Activated CD8-positive, alpha-beta T cell treated with anti-CD3 and anti-CD28 coated beads, Interleukin-2, amount 10 ng/mL, durations not matched to agents 7 days and 5 days (primary cell): ENCODE measurements at regions not wholly inside any gene's neighbourhood (a gene's known extent, or its start where the extent isn't known, plus 50 kb on each side); places are given as distances from the start of the nearest gene placed in this dataset.

Experiments
- ATAC-seq: fragments of 150-1000 bp; cut with Tn5 transposase; one replicate; pipeline ENCODE4 v1.10.0; 2021; ENCODE audit warnings: moderate library complexity
- CTCF ChIA-PET: fragments of 350-600 bp; sonication (Branson Sonifier 250); formaldehyde crosslinking; loops from one replicate; lab custom pipeline; 2021; ENCODE audit warnings: antibody characterized with exemption; lab: Charles Lee
- POLR2A ChIA-PET: fragments of 350-600 bp; sonication (Branson Sonifier 250); formaldehyde crosslinking; loops from one replicate; lab custom pipeline; 2021; ENCODE audit warnings: antibody characterized with exemption; lab: Charles Lee
- DNase-seq: peaks from one replicate; pipeline ENCODE4 v3.0.0-alpha.2; 2020
- H3K27ac Mint-ChIP-seq: one replicate; pipeline ENCODE4 v1.8.0; 2021; ENCODE audit warnings: mild to moderate bottlenecking, mixed read lengths
- H3K27me3 Mint-ChIP-seq: one replicate; pipeline ENCODE4 v1.8.0; 2021; ENCODE audit warnings: low read depth, mixed read lengths
- H3K36me3 Mint-ChIP-seq: one replicate; pipeline ENCODE4 v1.8.0; 2021; ENCODE audit warnings: low read depth, mixed read lengths
- H3K4me1 Mint-ChIP-seq: one replicate; pipeline ENCODE4 v1.8.0; 2021; ENCODE audit warnings: low read depth, mixed read lengths
- H3K4me3 Mint-ChIP-seq: one replicate; pipeline ENCODE4 v1.8.0; 2021; ENCODE audit warnings: mild to moderate bottlenecking, mixed read lengths
- H3K9me3 Mint-ChIP-seq: one replicate; pipeline ENCODE4 v1.8.0; 2022; ENCODE audit warnings: mixed read lengths; ENCODE audit not compliant: insufficient read depth

GRCh38 chr7:114832906-114833595 is 88.8 kb upstream of the MDFIC start:
- Mint-ChIP-seq H3K4me1 (peaks cover 3% of the 10 kb centered on the region), H3K9me3 (no peaks in the 10 kb centered on the region), H3K4me3 (no peak overlapping the region), H3K27ac (no peak overlapping the region), H3K36me3 (peaks cover 2% of the 10 kb centered on the region), H3K27me3 (no peaks in the 10 kb centered on the region)
- CTCF ChIA-PET: no interaction called here
- DNase-seq: no peak
- no peak for ATAC-seq
- POLR2A ChIA-PET: no interaction called here

GRCh38 chr7:114835303-114835702 is 86.6 kb upstream of the MDFIC start:
- Mint-ChIP-seq H3K4me1 (peaks cover 3% of the 10 kb centered on the region), H3K9me3 (no peaks in the 10 kb centered on the region), H3K36me3 (no peaks in the 10 kb centered on the region), H3K27me3 (no peaks in the 10 kb centered on the region), H3K4me3 (no peak overlapping the region), H3K27ac (no peak overlapping the region)
- ATAC-seq (no peak), DNase-seq (no peak)
- POLR2A ChIA-PET: no interaction called here
- CTCF ChIA-PET: no interaction called here

DNA sequence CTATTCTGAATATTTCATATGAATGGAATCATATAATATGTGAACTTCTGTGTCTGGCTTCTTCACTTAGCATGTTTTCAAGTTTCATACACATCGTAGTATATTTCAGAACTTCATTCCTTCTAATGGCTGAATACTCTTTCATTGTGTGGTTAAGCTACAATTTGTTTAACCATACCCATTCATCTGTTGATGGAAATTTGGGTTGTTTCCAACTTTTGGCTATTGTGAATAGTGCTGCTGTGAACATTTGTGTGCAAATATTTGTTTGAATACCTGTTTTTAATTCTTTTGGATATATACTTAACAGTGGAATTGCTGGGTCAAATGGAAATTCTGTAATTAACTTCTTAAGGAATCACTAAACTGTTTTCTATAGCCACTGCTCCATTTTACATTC is 86.0 kb upstream of the MDFIC start:
- POLR2A ChIA-PET: no interaction called here
- ATAC-seq (no peak), DNase-seq (no peak)
- Mint-ChIP-seq H3K27ac (no peak overlapping the region), H3K27me3 (no peaks in the 10 kb centered on the region), H3K4me1 (peaks cover 3% of the 10 kb centered on the region), H3K36me3 (no peaks in the 10 kb centered on the region), H3K4me3 (no peak overlapping the region), H3K9me3 (no peaks in the 10 kb centered on the region)
- CTCF ChIA-PET: no interaction called here

DNA sequence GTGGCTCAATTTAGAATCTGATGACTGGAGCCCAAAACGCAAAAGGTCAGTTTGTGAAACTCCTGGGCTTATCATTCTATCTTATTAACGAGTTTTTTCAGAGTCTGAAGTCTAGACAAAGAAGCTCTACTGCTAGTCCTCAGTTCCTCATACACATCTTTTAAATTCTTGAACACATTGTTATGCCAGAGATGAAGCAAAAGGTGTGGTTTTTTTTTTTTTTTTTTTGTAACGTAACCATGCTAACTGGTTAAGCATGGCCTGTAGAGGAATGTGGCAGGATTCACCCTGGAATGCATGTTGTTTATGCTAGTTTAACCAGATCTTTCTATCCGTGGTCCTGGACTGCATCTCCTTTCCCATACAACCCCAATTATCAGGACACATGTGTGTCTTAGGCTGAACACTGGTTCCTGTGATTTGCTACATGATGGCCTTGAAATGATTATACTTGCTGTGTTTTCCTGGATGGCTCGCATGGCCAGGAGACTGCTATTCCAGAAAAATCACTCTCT is 79.3 kb upstream of the MDFIC start:
- ChIA-PET POLR2A (no interaction called here), CTCF (no interaction called here)
- Mint-ChIP-seq H3K36me3 (no peaks in the 10 kb centered on the region), H3K27ac (no peak overlapping the region), H3K4me3 (no peak overlapping the region), H3K9me3 (no peaks in the 10 kb centered on the region), H3K4me1 (no peaks in the 10 kb centered on the region), H3K27me3 (no peaks in the 10 kb centered on the region)
- ATAC-seq: no peak
- DNase-seq: no peak

- ChIA-PET POLR2A (no interaction called here), CTCF (no interaction called here)
- Mint-ChIP-seq H3K4me1 (no peaks in the 10 kb centered on the region), H3K9me3 (no peaks in the 10 kb centered on the region), H3K27me3 (no peaks in the 10 kb centered on the region), H3K36me3 (no peaks in the 10 kb centered on the region), H3K27ac (no peak overlapping the region), H3K4me3 (no peak overlapping the region)
- DNase-seq: no peak
- no peak for ATAC-seq
Observed at GRCh38 chr7:114843102-114843501, 78.8 kb upstream of the MDFIC start.

DNA sequence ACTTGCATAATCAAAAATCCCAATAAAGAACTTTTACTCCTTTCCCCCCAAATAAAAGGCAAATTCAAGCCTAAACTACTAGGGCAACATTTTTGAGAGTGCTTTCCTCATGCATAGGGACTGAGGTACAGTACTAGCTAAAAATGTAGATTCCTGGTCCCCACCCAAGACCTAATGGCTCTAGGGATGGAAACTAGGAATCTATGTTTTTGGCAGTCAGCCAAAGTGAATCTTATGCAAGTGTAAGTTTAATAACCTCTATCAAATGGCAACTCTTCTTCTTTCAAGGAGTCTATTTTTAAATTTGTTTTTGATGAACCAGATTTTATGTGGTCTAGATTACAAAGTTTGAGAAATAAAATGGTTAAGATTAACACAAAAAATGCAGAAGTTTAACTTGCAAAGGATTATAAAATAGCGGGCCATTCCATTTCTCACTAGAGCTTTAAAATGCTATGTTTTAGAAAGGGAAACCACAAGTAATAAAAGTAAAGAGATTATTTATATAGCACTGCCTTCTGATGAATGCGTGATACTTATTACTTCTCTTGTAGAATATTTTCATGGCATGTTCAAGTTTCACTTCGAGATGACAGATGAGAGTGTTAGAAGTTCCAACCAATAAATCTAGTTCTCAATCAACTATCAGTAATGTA is 70.4 kb upstream of the MDFIC start:
- H3K4me3 Mint-ChIP-seq: no peak overlapping the region
- H3K36me3 Mint-ChIP-seq: no peaks in the 10 kb centered on the region
- ATAC-seq: no peak
- no peaks in the 10 kb centered on the region for H3K9me3 Mint-ChIP-seq
- ChIA-PET POLR2A (no interaction called here), CTCF (interaction anchor here (1.3 kb wide), 1 partner anchor 14 kb away, joined by 4 read pairs; no protein-coding TSS in a partner anchor)
- DNase-seq: no peak
- H3K27me3 Mint-ChIP-seq: peaks cover 2% of the 10 kb centered on the region
- no peak overlapping the region for H3K27ac Mint-ChIP-seq
- H3K4me1 Mint-ChIP-seq: no peaks in the 10 kb centered on the region

GRCh38 chr7:114852293-114852692 is 69.6 kb upstream of the MDFIC start:
- Mint-ChIP-seq H3K4me1 (no peaks in the 10 kb centered on the region), H3K4me3 (no peak overlapping the region), H3K9me3 (no peaks in the 10 kb centered on the region), H3K27ac (no peak overlapping the region), H3K27me3 (peaks cover 2% of the 10 kb centered on the region), H3K36me3 (no peaks in the 10 kb centered on the region)
- ChIA-PET POLR2A (no interaction called here), CTCF (interaction anchor here (1.3 kb wide), 1 partner anchor 13 kb away, joined by 4 read pairs; no protein-coding TSS in a partner anchor)
- no peak for ATAC-seq
- DNase-seq: no peak

DNA sequence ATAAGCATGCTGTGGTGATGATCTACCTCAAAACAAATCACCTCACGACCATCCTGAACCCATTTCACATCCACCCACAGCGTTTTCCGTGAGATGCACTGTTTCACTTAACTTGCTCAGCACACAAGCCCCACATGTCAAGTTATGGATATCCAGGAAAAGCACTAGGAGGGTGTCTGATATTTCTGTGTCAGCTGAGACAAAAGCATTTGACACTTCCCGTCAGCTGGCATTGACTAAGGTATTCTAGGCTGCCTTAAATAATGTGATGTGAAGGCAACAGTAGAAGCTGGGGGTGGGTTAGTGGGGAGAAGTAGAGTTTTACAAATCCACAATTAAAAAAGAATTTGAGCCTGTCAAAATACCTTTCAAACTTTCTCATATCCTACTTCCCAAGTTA is 68.7 kb upstream of the MDFIC start:
- CTCF ChIA-PET: interaction anchor here (1.2 to 1.3 kb wide), 2 partner anchors 12 kb away, joined by 4 read pairs; no protein-coding TSS in a partner anchor
- Mint-ChIP-seq H3K27me3 (peaks cover 2% of the 10 kb centered on the region), H3K36me3 (no peaks in the 10 kb centered on the region), H3K9me3 (no peaks in the 10 kb centered on the region), H3K4me1 (no peaks in the 10 kb centered on the region), H3K27ac (no peak overlapping the region), H3K4me3 (no peak overlapping the region)
- DNase-seq (no peak), ATAC-seq (no peak)
- POLR2A ChIA-PET: no interaction called here

GRCh38 chr7:114854369-114854768 is 67.5 kb upstream of the MDFIC start:
- POLR2A ChIA-PET: no interaction called here

GRCh38 chr7:114856625-114857024 is 65.3 kb upstream of the MDFIC start:
- Mint-ChIP-seq H3K36me3 (no peaks in the 10 kb centered on the region), H3K9me3 (no peaks in the 10 kb centered on the region), H3K27me3 (peaks cover 8% of the 10 kb centered on the region), H3K4me1 (no peaks in the 10 kb centered on the region), H3K27ac (no peak overlapping the region), H3K4me3 (no peak overlapping the region)
- no peak for DNase-seq
- ATAC-seq: no peak
- ChIA-PET CTCF (interaction anchor here (1.9 kb wide), 1 partner anchor 9 kb away, joined by 9 read pairs; no protein-coding TSS in a partner anchor), POLR2A (no interaction called here)

More at GRCh38 chr7:114854369-114854768, 67.5 kb upstream of the MDFIC start:
- Mint-ChIP-seq H3K4me3 (no peak overlapping the region), H3K36me3 (no peaks in the 10 kb centered on the region), H3K27me3 (peaks cover 8% of the 10 kb centered on the region), H3K4me1 (no peaks in the 10 kb centered on the region), H3K27ac (no peak overlapping the region), H3K9me3 (no peaks in the 10 kb centered on the region)
- DNase-seq (no peak), ATAC-seq (no peak)
- CTCF ChIA-PET: interaction anchor here (1.2 kb wide), 1 partner anchor 11 kb away, joined by 4 read pairs; no protein-coding TSS in a partner anchor

- ATAC-seq (no peak), DNase-seq (no peak)
- no peaks in the 10 kb centered on the region for H3K36me3 Mint-ChIP-seq
- no peak overlapping the region for H3K4me3 Mint-ChIP-seq
- H3K27ac Mint-ChIP-seq: no peak overlapping the region
- peaks cover 8% of the 10 kb centered on the region for H3K27me3 Mint-ChIP-seq
- ChIA-PET POLR2A (no interaction called here), CTCF (interaction anchor here (1.9 kb wide), 1 partner anchor 8 kb away, joined by 9 read pairs; no protein-coding TSS in a partner anchor)
- no peaks in the 10 kb centered on the region for H3K4me1 Mint-ChIP-seq
- no peaks in the 10 kb centered on the region for H3K9me3 Mint-ChIP-seq
Observed at GRCh38 chr7:114857605-114858004, 64.3 kb upstream of the MDFIC start.

DNA sequence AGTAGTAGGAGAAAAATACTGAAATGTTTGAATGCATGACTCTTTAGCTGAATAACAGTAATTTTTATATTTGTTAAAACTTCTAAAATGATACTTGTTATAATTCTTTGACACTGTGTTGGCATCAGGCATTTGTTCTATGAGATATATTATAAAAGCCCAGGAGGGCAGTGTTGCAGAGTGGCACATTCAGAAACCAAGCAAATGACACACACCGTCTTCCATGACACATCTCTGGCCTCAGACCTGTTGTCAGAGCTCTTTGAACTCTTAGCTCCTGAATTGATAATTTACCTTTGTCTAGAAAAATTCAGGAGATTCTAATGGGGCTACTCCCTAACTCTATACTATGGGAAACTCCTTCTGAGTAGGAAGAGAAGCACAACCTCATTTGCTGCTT is 62.4 kb upstream of the MDFIC start:
- CTCF ChIA-PET: no interaction called here
- POLR2A ChIA-PET: no interaction called here
- Mint-ChIP-seq H3K4me1 (no peaks in the 10 kb centered on the region), H3K36me3 (no peaks in the 10 kb centered on the region), H3K27ac (no peak overlapping the region), H3K27me3 (peaks cover 13% of the 10 kb centered on the region), H3K9me3 (no peaks in the 10 kb centered on the region), H3K4me3 (no peak overlapping the region)
- no peak for ATAC-seq
- DNase-seq: no peak
